ENCODE measurements at regions not wholly inside any gene's neighbourhood (a gene's known extent, or its start where the extent isn't known, plus 50 kb on each side); places are given as distances from the start of the nearest gene placed in this dataset.
A peak's percentile ranks its signal among the peaks of the same experiment; 100 is the strongest.

DNA sequence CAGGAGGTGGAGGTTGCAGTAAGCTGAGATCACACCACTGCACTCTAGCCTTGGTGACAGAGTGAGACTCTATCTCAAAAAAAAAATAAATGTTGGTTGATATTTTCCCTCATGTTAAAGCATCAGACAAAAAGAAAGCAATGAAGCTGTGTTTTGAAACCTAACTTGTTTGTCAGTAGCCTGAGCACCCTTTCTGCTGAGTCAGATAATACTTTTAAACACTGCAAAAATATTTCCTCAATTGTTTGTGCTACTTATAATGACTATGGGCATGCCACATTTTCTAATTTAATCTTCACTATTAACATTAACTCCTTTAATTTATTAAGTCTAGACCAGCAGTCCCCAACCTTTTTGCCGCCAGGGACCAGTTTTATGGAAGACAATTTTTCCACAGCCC lies 236.3 kb upstream of the AGAP1 start:
- no peak overlapping the region for H3K4me3 ChIP-seq (ENCODE audit: low read depth, low read length)
- no peak for DNase-seq (ENCODE audit: low read depth)
- TF ChIP-seq, protein P1, sequence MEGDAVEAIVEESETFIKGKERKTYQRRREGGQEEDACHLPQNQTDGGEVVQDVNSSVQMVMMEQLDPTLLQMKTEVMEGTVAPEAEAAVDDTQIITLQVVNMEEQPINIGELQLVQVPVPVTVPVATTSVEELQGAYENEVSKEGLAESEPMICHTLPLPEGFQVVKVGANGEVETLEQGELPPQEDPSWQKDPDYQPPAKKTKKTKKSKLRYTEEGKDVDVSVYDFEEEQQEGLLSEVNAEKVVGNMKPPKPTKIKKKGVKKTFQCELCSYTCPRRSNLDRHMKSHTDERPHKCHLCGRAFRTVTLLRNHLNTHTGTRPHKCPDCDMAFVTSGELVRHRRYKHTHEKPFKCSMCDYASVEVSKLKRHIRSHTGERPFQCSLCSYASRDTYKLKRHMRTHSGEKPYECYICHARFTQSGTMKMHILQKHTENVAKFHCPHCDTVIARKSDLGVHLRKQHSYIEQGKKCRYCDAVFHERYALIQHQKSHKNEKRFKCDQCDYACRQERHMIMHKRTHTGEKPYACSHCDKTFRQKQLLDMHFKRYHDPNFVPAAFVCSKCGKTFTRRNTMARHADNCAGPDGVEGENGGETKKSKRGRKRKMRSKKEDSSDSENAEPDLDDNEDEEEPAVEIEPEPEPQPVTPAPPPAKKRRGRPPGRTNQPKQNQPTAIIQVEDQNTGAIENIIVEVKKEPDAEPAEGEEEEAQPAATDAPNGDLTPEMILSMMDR (IDR thresholded peaks at IDR 0.05; ENCODE audit: low read depth, low read length, missing control alignments): no peak
- in situ Hi-C loops (cut with HindIII; ENCODE audit: low sequenced_read_pairs): no loop called here

DNA sequence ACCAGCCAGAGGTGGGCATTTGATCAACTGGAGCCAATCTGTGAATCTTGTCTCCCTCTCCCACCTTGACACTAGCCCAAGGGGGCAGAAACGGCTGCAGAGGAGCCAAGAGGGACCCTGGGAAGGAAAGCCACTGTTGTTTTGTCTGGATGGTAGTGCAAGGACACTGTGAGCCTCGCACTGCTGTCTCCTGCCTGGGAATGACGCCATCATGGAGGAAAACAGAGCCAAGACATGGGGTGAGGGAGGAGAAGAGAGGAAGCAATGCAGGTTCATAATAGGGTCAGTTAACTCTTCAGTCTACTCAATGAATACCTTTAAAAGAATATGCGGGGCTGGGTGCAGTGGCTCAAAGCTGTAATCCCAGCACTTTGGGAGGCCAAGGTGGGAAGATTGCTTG lies 231.1 kb upstream of the AGAP1 start:
- in situ Hi-C loops (cut with HindIII; ENCODE audit: low sequenced_read_pairs): no loop called here
- H3K4me3 ChIP-seq (ENCODE audit: low read depth, low read length): no peak overlapping the region
- TF ChIP-seq, protein P1 (IDR thresholded peaks at IDR 0.05; ENCODE audit: low read depth, low read length, missing control alignments): no peak
- no peak for DNase-seq (ENCODE audit: low read depth)

DNA sequence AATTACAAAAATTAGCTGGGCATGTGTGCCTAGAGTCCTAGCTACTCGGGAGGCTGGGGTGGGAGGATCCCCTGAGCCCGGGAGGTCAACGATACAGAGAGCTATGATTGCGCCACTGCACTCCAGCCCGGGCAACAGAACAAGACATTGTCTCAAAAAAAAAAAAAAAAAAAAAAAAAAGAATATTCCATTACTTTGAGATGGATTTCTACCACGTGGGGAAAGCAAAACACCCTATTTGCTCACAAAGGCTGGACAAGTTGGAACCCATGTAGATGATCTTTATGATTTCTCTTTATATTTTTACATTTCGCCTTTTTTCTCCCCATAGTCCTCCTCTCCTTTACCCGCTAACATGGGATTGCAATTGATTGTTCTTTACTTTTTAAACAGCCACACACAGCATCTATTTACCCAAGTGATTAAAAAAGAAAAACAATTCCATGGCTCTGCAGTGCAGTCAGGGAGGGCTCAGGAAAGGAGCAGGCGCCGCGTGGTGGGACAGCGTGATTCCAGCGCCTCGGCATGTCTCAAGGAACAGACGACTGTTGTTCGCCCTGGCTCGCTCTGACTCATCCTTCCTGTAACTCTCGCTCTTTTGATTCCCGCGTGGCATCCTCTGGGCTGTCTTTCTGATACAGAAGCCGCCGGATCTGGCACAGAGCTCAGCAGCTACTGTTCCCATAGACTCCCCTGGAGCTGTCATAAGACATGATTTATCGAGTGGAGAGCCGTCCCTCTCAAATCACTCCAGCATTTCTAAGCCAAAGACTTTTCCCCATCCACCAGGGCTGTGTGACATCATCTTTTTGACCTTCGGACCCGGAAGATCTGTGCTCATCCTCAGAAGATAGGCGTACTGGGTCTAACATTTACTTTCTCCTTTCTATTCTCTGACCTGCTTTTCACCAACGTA lies 230.4 kb upstream of the AGAP1 start:
- peak; percentile 79 for DNase-seq (ENCODE audit: low read depth)

DNA sequence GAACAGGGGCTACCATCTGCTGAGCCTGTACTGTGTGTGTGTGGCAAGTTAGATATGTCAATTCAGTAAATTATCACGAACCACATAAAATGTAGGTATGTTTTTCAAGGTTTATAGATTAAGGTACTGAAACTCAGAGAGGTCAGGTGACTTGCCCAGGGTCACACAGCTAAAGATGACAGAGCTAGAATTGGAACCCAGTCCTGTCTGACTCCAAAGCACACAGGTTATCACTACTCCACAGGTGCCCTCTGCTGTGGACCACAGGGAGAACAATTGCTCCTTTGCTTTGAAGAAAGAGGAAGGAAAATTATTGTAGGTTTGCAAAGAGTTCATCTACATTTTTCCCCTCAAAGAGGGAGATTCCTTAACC lies 229.7 kb upstream of the AGAP1 start:
- no peak for DNase-seq (ENCODE audit: low read depth)
- TF ChIP-seq, protein P1 (IDR thresholded peaks at IDR 0.05; ENCODE audit: low read depth, low read length, missing control alignments): no peak
- peak overlapping the region; percentile 4 for H3K4me3 ChIP-seq (ENCODE audit: low read depth, low read length)
- in situ Hi-C loops (cut with HindIII; ENCODE audit: low sequenced_read_pairs): no loop called here

More for the DNA sequence above, 230.4 kb upstream of the AGAP1 start:
- in situ Hi-C loops (cut with HindIII; ENCODE audit: low sequenced_read_pairs): no loop called here
- TF ChIP-seq, protein P1 (IDR thresholded peaks at IDR 0.05; ENCODE audit: low read depth, low read length, missing control alignments): no peak
- peak overlapping the region; percentile 4 for H3K4me3 ChIP-seq (ENCODE audit: low read depth, low read length)

DNA sequence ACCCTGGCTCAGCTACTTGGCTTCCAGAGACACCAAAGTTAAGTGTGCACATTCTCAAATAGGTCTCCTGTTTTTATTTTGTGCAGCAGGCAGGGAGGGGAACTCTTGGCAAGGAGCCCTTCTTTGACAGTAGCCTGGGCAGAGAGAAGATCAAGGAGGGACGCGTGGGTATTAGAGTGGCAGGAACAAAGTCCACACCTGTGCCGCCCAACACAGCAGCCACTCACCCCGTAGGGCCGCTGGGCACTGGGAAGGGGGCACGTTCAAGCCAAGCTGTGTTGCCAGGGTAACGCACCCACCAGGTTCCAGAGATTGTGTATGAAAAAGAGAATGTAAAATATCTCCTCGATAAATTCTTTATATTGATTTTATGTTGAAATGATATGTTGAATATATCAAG lies 229.3 kb upstream of the AGAP1 start:
- no peak for DNase-seq (ENCODE audit: low read depth)
- H3K4me3 ChIP-seq (ENCODE audit: low read depth, low read length): no peak overlapping the region
- in situ Hi-C loops (cut with HindIII; ENCODE audit: low sequenced_read_pairs): no loop called here
- TF ChIP-seq, protein P1 (IDR thresholded peaks at IDR 0.05; ENCODE audit: low read depth, low read length, missing control alignments): no peak

DNA sequence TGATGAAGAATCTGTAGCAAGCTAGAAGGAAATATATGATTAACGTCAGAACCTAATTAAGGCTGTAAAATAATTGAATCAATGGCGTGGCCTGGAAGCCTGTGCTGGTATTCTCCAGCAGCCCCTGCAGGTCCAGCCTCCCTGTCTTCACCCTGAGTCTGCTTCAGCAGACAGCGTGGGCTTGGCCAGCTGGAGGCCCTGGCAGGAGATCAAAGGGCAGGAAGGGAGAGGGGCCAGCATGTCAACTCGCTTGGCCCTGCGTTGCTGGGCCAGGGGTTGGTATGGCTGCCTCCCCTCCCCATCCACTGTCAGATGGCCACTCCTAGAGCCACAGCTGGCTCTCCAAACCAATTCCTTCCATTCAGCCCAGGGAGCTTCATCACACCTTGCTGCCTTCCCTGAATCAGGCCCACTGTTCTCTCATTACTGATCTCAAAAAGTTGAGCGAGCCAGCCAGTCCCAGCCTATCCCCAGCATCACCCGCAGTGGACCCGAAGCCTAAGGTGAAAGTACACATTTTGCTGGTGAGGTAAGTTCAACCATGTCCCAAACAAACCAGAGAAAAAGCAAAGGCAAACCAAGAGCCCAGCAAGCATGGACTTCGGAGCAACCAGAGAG lies 228.4 kb upstream of the AGAP1 start:
- no peak overlapping the region for H3K4me3 ChIP-seq (ENCODE audit: low read depth, low read length)
- in situ Hi-C loops (cut with HindIII; ENCODE audit: low sequenced_read_pairs): no loop called here
- TF ChIP-seq, protein P1 (IDR thresholded peaks at IDR 0.05; ENCODE audit: low read depth, low read length, missing control alignments): no peak
- DNase-seq (ENCODE audit: low read depth): no peak
